ENCODE measurements at regions not wholly inside any gene's neighbourhood (a gene's known extent, or its start where the extent isn't known, plus 50 kb on each side); places are given as distances from the start of the nearest gene placed in this dataset.

DNA sequence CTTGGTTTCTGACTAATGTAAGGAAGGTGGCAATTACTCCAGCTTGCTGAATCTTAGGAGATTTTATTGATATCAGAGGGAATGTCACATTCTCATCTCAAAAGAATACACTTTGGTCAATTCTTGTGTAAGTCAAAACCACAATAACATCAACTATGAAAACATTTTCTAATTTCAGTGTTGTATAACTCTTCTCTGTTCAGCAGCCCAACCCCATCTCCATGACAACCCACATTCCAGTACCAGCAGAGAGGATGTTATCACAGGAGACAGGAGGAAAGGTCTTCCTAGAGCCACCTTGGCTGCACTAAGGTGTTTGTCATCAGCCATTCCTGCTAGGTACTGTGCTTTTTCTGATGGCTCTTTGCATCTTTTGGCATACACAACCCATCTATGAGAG, 529.1 kb upstream of the BRINP1 start (continued):
- no peak for TF ChIP-seq REST (IDR thresholded peaks at IDR 0.05; ENCODE audit: low read depth)
- no peak for TF ChIP-seq YY1 (IDR thresholded peaks at IDR 0.05; ENCODE audit: extremely low read depth, insufficient replicate concordance, low read depth, low read length)
- TF ChIP-seq CEBPB (IDR thresholded peaks at IDR 0.05; ENCODE audit: low read depth): no peak

DNA sequence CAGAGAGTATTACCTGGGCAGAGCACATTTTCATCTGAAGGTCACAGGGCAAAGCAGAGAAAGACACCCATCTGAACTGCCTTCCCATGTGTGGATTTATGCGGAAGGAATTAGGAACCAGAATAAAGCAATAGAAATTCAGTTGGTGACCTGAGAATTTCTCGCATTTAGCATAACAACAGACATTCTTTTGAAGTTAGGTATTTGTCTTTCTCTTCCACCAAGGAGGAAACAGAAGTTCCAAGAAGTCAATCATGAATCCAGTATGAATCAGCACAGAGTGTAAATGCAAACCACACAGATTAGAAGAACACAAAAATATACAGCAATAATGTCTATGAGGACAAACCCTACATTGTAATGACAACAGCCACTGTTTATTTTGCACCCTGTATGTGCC, 515.2 kb upstream of the BRINP1 start:
- Histone ChIP-seq H3K27me3 (ENCODE audit: insufficient read depth, low read length) (no peaks in the 10 kb centered on the region), H4K20me1 (ENCODE audit: insufficient read depth) (no peaks in the 10 kb centered on the region), H3K27ac (ENCODE audit: low read depth, low read length) (no peak overlapping the region), H3K4me2 (ENCODE audit: low read length) (no peak overlapping the region), H3K4me3 (replicated peaks in 1 of 2; ENCODE audit: low read depth in 1 of 2, low read length in 2 of 2) (no peak overlapping the region), H3K4me1 (ENCODE audit: control insufficient read depth in 1 of 2, insufficient read depth in 2 of 2, low read length in 2 of 2) (no peaks in the 10 kb centered on the region), H3K9ac (ENCODE audit: low read length) (no peak overlapping the region), H3K36me3 (ENCODE audit: control insufficient read depth in 1 of 2, insufficient read depth in 2 of 2, low read length in 2 of 2) (no peaks in the 10 kb centered on the region), H3K9me2 (ENCODE audit: insufficient read depth) (no peaks in the 10 kb centered on the region), H3K79me2 (ENCODE audit: insufficient read depth, low read length) (no peaks in the 10 kb centered on the region), H3K9me3 (ENCODE audit: control insufficient read depth in 1 of 2, insufficient read depth in 1 of 2, low read depth in 1 of 2, low read length in 2 of 2) (no peaks in the 10 kb centered on the region), H2AFZ (ENCODE audit: low read depth, low read length, poor library complexity, severe bottlenecking) (no peak overlapping the region)
- no TSS peak for BruUV-seq (replicated peaks)
- ATAC-seq (no peak), DNase-seq (ENCODE audit: low read depth, low spot score) (no peak)
- TF ChIP-seq JUND (IDR thresholded peaks at IDR 0.05) (no peak), POLR2AphosphoS5 (IDR thresholded peaks at IDR 0.05; ENCODE audit: low read depth, low read length) (no peak), POLR2A (IDR thresholded peaks at IDR 0.05; ENCODE audit: borderline replicate concordance, extremely low read depth, insufficient read depth, insufficient read length) (no peak), MAX (IDR thresholded peaks at IDR 0.05) (no peak), ZNF274 (IDR thresholded peaks at IDR 0.05; ENCODE audit: low read depth, low read length) (no peak), EZH2 (IDR thresholded peaks at IDR 0.05) (no peak), SRF (IDR thresholded peaks at IDR 0.05; ENCODE audit: low read depth) (no peak), FOSL1 (IDR thresholded peaks at IDR 0.05; ENCODE audit: low read depth) (no peak), SP1 (IDR thresholded peaks at IDR 0.05; ENCODE audit: low read depth) (no peak), ELF1 (IDR thresholded peaks at IDR 0.05; ENCODE audit: borderline replicate concordance, low read depth) (no peak)
- TF ChIP-seq, protein P1, sequence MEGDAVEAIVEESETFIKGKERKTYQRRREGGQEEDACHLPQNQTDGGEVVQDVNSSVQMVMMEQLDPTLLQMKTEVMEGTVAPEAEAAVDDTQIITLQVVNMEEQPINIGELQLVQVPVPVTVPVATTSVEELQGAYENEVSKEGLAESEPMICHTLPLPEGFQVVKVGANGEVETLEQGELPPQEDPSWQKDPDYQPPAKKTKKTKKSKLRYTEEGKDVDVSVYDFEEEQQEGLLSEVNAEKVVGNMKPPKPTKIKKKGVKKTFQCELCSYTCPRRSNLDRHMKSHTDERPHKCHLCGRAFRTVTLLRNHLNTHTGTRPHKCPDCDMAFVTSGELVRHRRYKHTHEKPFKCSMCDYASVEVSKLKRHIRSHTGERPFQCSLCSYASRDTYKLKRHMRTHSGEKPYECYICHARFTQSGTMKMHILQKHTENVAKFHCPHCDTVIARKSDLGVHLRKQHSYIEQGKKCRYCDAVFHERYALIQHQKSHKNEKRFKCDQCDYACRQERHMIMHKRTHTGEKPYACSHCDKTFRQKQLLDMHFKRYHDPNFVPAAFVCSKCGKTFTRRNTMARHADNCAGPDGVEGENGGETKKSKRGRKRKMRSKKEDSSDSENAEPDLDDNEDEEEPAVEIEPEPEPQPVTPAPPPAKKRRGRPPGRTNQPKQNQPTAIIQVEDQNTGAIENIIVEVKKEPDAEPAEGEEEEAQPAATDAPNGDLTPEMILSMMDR (IDR thresholded peaks at IDR 0.05 in 2 of 3, conservative IDR thresholded peaks at IDR 0.05 in 1 of 3; ENCODE audit: borderline replicate concordance in 1 of 3, insufficient read depth in 1 of 3, low read depth in 2 of 3, low read length in 2 of 3): no peak
- TF ChIP-seq, protein P2, sequence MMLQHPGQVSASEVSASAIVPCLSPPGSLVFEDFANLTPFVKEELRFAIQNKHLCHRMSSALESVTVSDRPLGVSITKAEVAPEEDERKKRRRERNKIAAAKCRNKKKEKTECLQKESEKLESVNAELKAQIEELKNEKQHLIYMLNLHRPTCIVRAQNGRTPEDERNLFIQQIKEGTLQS (IDR thresholded peaks at IDR 0.05): no peak
- intact Hi-C loops (cut with micrococcal nuclease): no loop called here
- ChIA-PET RAD21 (ENCODE audit: low non-redundant PET in 1 of 2, low total read pairs in 2 of 2, uncharacterized antibody in 2 of 2, unreplicated experiment in 2 of 2) (no interaction called here), POLR2A (no interaction called here), CTCF (no interaction called here)

All from HCT116 (cell line).